ENCODE measurements at regions not wholly inside any gene's neighbourhood (a gene's known extent, or its start where the extent isn't known, plus 50 kb on each side); places are given as distances from the start of the nearest gene placed in this dataset.

DNA sequence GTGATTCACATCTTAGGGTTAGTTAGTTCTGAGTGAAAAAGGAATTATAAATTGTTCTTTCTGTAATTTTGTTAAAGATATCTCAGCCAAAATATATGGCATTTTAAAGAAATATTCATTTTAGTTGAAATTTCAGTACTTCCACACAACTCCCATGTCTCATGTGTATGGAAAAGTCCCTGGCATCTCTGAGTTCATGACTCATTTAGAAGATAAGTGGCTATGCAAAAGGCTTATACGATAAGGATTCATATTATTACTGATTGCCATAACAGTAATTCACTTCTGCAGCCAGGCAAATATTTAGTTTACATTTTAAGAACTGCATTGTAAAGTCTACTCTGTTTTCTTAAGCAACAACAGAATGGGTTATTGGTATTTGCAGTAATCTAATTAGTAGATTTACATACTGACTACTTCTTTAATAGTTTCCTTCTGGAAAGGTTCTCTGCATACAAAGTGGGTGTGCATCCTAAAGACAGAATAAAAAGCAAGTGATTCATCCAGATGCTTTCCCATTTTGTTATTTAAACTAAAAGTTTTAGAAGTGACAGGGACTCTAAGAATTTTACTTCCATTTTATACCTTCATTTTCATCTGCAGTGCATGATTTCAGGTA lies 682.4 kb upstream of the PABPC4L start:
- TF ChIP-seq EZH2phosphoT487 (IDR thresholded peaks at IDR 0.05; ENCODE audit: low read depth, severe bottlenecking, unreplicated experiment) (no peak), EZH2 (IDR thresholded peaks at IDR 0.05; ENCODE audit: borderline replicate concordance) (no peak)
- TF ChIP-seq, protein P1, sequence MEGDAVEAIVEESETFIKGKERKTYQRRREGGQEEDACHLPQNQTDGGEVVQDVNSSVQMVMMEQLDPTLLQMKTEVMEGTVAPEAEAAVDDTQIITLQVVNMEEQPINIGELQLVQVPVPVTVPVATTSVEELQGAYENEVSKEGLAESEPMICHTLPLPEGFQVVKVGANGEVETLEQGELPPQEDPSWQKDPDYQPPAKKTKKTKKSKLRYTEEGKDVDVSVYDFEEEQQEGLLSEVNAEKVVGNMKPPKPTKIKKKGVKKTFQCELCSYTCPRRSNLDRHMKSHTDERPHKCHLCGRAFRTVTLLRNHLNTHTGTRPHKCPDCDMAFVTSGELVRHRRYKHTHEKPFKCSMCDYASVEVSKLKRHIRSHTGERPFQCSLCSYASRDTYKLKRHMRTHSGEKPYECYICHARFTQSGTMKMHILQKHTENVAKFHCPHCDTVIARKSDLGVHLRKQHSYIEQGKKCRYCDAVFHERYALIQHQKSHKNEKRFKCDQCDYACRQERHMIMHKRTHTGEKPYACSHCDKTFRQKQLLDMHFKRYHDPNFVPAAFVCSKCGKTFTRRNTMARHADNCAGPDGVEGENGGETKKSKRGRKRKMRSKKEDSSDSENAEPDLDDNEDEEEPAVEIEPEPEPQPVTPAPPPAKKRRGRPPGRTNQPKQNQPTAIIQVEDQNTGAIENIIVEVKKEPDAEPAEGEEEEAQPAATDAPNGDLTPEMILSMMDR (IDR thresholded peaks at IDR 0.05; ENCODE audit: poor library complexity), result no peak
